ENCODE measurements at regions not wholly inside any gene's neighbourhood (a gene's known extent, or its start where the extent isn't known, plus 50 kb on each side); places are given as distances from the start of the nearest gene placed in this dataset.

- Histone ChIP-seq H3K9me3 (ENCODE audit: control insufficient read depth in 4 of 4, insufficient read depth in 3 of 4, low read length in 3 of 4) (no peaks in the 10 kb centered on the region), H3K9ac (ENCODE audit: insufficient read depth in 1 of 2, low read length in 2 of 2) (no peak overlapping the region), H3K4me3 (no peak overlapping the region), H3K36me3 (ENCODE audit: control insufficient read depth in 4 of 4, insufficient read depth in 4 of 4, low read length in 4 of 4) (no peaks in the 10 kb centered on the region), H3K27ac (ENCODE audit: low read depth in 1 of 2, low read length in 1 of 2) (no peak overlapping the region), H3K4me1 (ENCODE audit: control insufficient read depth in 5 of 5, insufficient read depth in 5 of 5, low read length in 5 of 5) (peaks cover 0 to 29% (median 0%) of the 10 kb centered on the region in 5 donors), H3K27me3 (ENCODE audit: control insufficient read depth in 3 of 3, insufficient read depth in 3 of 3, low read length in 2 of 3) (no peaks in the 10 kb centered on the region)
- 64 to 72% methylated on average over 1 of the region's 1 CpG for WGBS, 2 donors
- TF ChIP-seq CTCF (IDR thresholded peaks at IDR 0.05; ENCODE audit: control extremely low read depth, extremely low read depth), result no peak
- DNase-seq (peak in 2 of 3 donors; percentile 93 to 94), ATAC-seq (ENCODE audit: insufficient read depth, low FRiP score) (no peak)
These were observed 299.2 kb upstream of the TFPI start for GRCh38 chr2:187853381-187853791.

- Histone ChIP-seq H3K36me3 (ENCODE audit: control insufficient read depth in 4 of 4, insufficient read depth in 4 of 4, low read length in 4 of 4) (no peaks in the 10 kb centered on the region), H3K4me1 (ENCODE audit: control insufficient read depth in 5 of 5, insufficient read depth in 5 of 5, low read length in 5 of 5) (peaks cover 0 to 36% (median 0%) of the 10 kb centered on the region in 5 donors), H3K4me3 (no peak overlapping the region), H3K9me3 (ENCODE audit: control insufficient read depth in 4 of 4, insufficient read depth in 3 of 4, low read length in 3 of 4) (no peaks in the 10 kb centered on the region), H3K27ac (ENCODE audit: low read depth in 1 of 2, low read length in 1 of 2) (no peak overlapping the region), H3K9ac (ENCODE audit: insufficient read depth in 1 of 2, low read length in 2 of 2) (no peak overlapping the region), H3K27me3 (ENCODE audit: control insufficient read depth in 3 of 3, insufficient read depth in 3 of 3, low read length in 2 of 3) (no peaks in the 10 kb centered on the region)
- no peak for TF ChIP-seq CTCF (IDR thresholded peaks at IDR 0.05; ENCODE audit: control extremely low read depth, extremely low read depth)
- DNase-seq (no peak), ATAC-seq (ENCODE audit: insufficient read depth, low FRiP score) (no peak)
These were observed 300.6 kb upstream of the TFPI start for GRCh38 chr2:187854801-187855200.

GRCh38 chr2:187855689-187856088 is 301.5 kb upstream of the TFPI start:
- Histone ChIP-seq H3K4me1 (ENCODE audit: control insufficient read depth in 5 of 5, insufficient read depth in 5 of 5, low read length in 5 of 5) (peaks cover 0 to 42% (median 0%) of the 10 kb centered on the region in 5 donors), H3K27me3 (ENCODE audit: control insufficient read depth in 3 of 3, insufficient read depth in 3 of 3, low read length in 2 of 3) (no peaks in the 10 kb centered on the region), H3K4me3 (no peak overlapping the region), H3K27ac (ENCODE audit: low read depth in 1 of 2, low read length in 1 of 2) (no peak overlapping the region), H3K36me3 (ENCODE audit: control insufficient read depth in 4 of 4, insufficient read depth in 4 of 4, low read length in 4 of 4) (no peaks in the 10 kb centered on the region), H3K9ac (ENCODE audit: insufficient read depth in 1 of 2, low read length in 2 of 2) (no peak overlapping the region), H3K9me3 (ENCODE audit: control insufficient read depth in 4 of 4, insufficient read depth in 3 of 4, low read length in 3 of 4) (no peaks in the 10 kb centered on the region)
- 76 to 81% methylated on average over 5 of the region's 5 CpGs for WGBS, 2 donors
- TF ChIP-seq CTCF (IDR thresholded peaks at IDR 0.05; ENCODE audit: control extremely low read depth, extremely low read depth), result no peak
- ATAC-seq (ENCODE audit: insufficient read depth, low FRiP score) (no peak), DNase-seq (peak in 1 of 3 donors; percentile 10)

- no peak for ATAC-seq (ENCODE audit: insufficient read depth, low FRiP score)
- no peak overlapping the region for H3K9ac ChIP-seq (ENCODE audit: insufficient read depth in 1 of 2, low read length in 2 of 2)
- no peaks in the 10 kb centered on the region for H3K27me3 ChIP-seq (ENCODE audit: control insufficient read depth in 3 of 3, insufficient read depth in 3 of 3, low read length in 2 of 3)
- H3K9me3 ChIP-seq (ENCODE audit: control insufficient read depth in 4 of 4, insufficient read depth in 3 of 4, low read length in 3 of 4), result no peaks in the 10 kb centered on the region
- H3K27ac ChIP-seq (ENCODE audit: low read depth in 1 of 2, low read length in 1 of 2), result no peak overlapping the region
- no peak for TF ChIP-seq CTCF (IDR thresholded peaks at IDR 0.05; ENCODE audit: control extremely low read depth, extremely low read depth)
- 80 to 89% methylated on average over 1 of the region's 1 CpG for WGBS, 2 donors
- DNase-seq, result no peak
- no peak overlapping the region for H3K4me3 ChIP-seq
- no peaks in the 10 kb centered on the region for H3K36me3 ChIP-seq (ENCODE audit: control insufficient read depth in 4 of 4, insufficient read depth in 4 of 4, low read length in 4 of 4)
- H3K4me1 ChIP-seq (ENCODE audit: control insufficient read depth in 5 of 5, insufficient read depth in 5 of 5, low read length in 5 of 5), result peaks cover 0 to 34% (median 0%) of the 10 kb centered on the region in 5 donors
These were observed 303.6 kb upstream of the TFPI start for GRCh38 chr2:187857826-187858225.

Data from lung (tissue), 11 donors.